ENCODE measurements at regions not wholly inside any gene's neighbourhood (a gene's known extent, or its start where the extent isn't known, plus 50 kb on each side); places are given as distances from the start of the nearest gene placed in this dataset.

- no peak for TF ChIP-seq CTCF (IDR thresholded peaks at IDR 0.05)
- TF ChIP-seq POLR2A (IDR thresholded peaks at IDR 0.05): no peak
These were observed 639.7 kb upstream of the AUTS2 start for GRCh38 chr7:68958571-68958970.
